ENCODE measurements at regions not wholly inside any gene's neighbourhood (a gene's known extent, or its start where the extent isn't known, plus 50 kb on each side); places are given as distances from the start of the nearest gene placed in this dataset.
"Not testable (repeated sequence)": the region's sequence is repeated elsewhere in the genome, so short reads cannot be mapped to it uniquely, and the experiment has no call there.

DNA sequence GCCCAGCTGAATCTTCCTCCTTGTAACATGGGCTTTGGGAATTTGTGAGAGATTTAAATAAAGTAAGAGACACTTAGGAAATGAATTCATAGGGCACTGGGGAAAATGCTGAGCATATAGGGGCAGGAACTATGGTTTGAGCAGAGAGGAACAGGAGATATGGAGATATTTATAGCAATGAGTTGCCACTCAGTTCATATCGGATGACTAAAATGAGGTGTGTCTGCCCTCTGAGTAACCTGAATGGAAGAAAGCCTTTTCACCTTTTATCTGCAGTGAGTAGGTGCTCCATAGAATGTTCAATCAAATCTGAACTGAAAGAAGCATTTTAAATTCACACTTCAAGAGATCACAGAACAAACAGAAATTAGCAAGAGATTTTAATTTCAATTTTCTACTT is 105.7 kb downstream of the CEP44 start:
- WGBS, result 71% methylated on average over 1 of the region's 1 CpG
- no peak overlapping the region for H3K27ac ChIP-seq (ENCODE audit: low read depth in 1 of 2, low read length in 1 of 2)
- no peak overlapping the region for H3K4me3 ChIP-seq (ENCODE audit: low read length in 2 of 2)
- H3K9me3 ChIP-seq (ENCODE audit: control insufficient read depth in 2 of 2, insufficient read depth in 1 of 2, low read length in 1 of 2), result no peaks in the 10 kb centered on the region
- H3K36me3 ChIP-seq (ENCODE audit: control insufficient read depth in 2 of 2, insufficient read depth in 2 of 2, low read length in 1 of 2), result no peaks in the 10 kb centered on the region
- H3K4me1 ChIP-seq (ENCODE audit: control insufficient read depth in 2 of 2, insufficient read depth in 2 of 2, low read length in 2 of 2), result no peaks in the 10 kb centered on the region
- no peaks in the 10 kb centered on the region for H3K27me3 ChIP-seq (ENCODE audit: control insufficient read depth in 2 of 2, insufficient read depth in 1 of 2, low read length in 1 of 2)
- DNase-seq (ENCODE audit: low read depth in 6 of 9, low spot score in 9 of 9), result no peak

DNA sequence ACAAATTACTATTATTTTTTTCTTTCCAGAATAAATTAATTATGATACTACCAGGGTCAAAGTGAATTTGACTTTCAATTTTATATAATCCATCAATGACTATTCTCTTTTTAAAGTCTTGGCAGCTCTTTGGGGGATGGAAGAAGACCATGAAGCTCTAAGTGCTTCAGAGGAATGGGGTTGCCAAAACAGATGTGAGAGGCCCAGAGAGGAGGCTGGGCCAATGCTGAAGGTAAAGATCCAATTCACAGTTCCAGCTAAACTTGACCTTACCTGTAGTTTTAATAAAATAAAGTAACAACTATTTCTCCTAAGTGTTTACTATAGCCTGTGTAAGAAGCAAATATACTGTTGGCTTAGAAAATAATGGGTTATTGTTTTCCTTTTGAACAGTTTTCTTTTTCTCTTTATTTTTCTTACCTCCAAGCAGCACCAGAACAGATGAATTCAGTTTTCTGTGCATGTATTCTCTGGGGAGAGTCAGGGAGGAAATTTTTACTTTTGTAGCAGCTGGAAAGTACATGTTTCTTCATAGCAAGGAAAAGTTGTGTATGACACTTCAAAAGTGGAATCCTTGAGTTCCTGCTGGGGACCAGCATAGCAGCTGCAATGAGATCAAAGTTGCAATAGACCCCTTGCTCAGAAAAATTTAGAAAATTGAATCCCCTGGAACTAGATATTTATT is 104.9 kb downstream of the CEP44 start:
- no peak for DNase-seq (ENCODE audit: low read depth in 6 of 9, low spot score in 9 of 9)
- H3K9me3 ChIP-seq (ENCODE audit: control insufficient read depth in 2 of 2, insufficient read depth in 1 of 2, low read length in 1 of 2), result no peaks in the 10 kb centered on the region
- H3K36me3 ChIP-seq (ENCODE audit: control insufficient read depth in 2 of 2, insufficient read depth in 2 of 2, low read length in 1 of 2), result no peaks in the 10 kb centered on the region
- H3K27ac ChIP-seq (ENCODE audit: low read depth in 1 of 2, low read length in 1 of 2), result no peak overlapping the region
- H3K27me3 ChIP-seq (ENCODE audit: control insufficient read depth in 2 of 2, insufficient read depth in 1 of 2, low read length in 1 of 2), result no peaks in the 10 kb centered on the region
- H3K4me3 ChIP-seq (ENCODE audit: low read length in 2 of 2), result no peak overlapping the region
- no peaks in the 10 kb centered on the region for H3K4me1 ChIP-seq (ENCODE audit: control insufficient read depth in 2 of 2, insufficient read depth in 2 of 2, low read length in 2 of 2)

- Histone ChIP-seq H3K27ac (ENCODE audit: low read depth in 1 of 2, low read length in 1 of 2) (no peak overlapping the region), H3K4me1 (ENCODE audit: control insufficient read depth in 2 of 2, insufficient read depth in 2 of 2, low read length in 2 of 2) (no peaks in the 10 kb centered on the region), H3K9me3 (ENCODE audit: control insufficient read depth in 2 of 2, insufficient read depth in 1 of 2, low read length in 1 of 2) (no peaks in the 10 kb centered on the region), H3K4me3 (ENCODE audit: low read length in 2 of 2) (no peak overlapping the region), H3K36me3 (ENCODE audit: control insufficient read depth in 2 of 2, insufficient read depth in 2 of 2, low read length in 1 of 2) (no peaks in the 10 kb centered on the region), H3K27me3 (ENCODE audit: control insufficient read depth in 2 of 2, insufficient read depth in 1 of 2, low read length in 1 of 2) (no peaks in the 10 kb centered on the region)
- 95% methylated on average over 3 of the region's 3 CpGs for WGBS
- DNase-seq (ENCODE audit: low read depth in 6 of 9, low spot score in 9 of 9), result no peak
Measured at GRCh38 chr4:174387721-174388120, 104.0 kb downstream of the CEP44 start.

- H3K4me1 ChIP-seq (ENCODE audit: control insufficient read depth in 2 of 2, insufficient read depth in 2 of 2, low read length in 2 of 2), result no peaks in the 10 kb centered on the region
- no peaks in the 10 kb centered on the region for H3K36me3 ChIP-seq (ENCODE audit: control insufficient read depth in 2 of 2, insufficient read depth in 2 of 2, low read length in 1 of 2)
- H3K27me3 ChIP-seq (ENCODE audit: control insufficient read depth in 2 of 2, insufficient read depth in 1 of 2, low read length in 1 of 2), result no peaks in the 10 kb centered on the region
- no peak overlapping the region for H3K27ac ChIP-seq (ENCODE audit: low read depth in 1 of 2, low read length in 1 of 2)
- no peak for DNase-seq (ENCODE audit: low read depth in 6 of 9, low spot score in 9 of 9)
- no peak overlapping the region for H3K4me3 ChIP-seq (ENCODE audit: low read length in 2 of 2)
- WGBS, result 88% methylated on average over 2 of the region's 2 CpGs
- H3K9me3 ChIP-seq (ENCODE audit: control insufficient read depth in 2 of 2, insufficient read depth in 1 of 2, low read length in 1 of 2), result no peaks in the 10 kb centered on the region
Measured at GRCh38 chr4:174387143-174387542, 103.4 kb downstream of the CEP44 start.

DNA sequence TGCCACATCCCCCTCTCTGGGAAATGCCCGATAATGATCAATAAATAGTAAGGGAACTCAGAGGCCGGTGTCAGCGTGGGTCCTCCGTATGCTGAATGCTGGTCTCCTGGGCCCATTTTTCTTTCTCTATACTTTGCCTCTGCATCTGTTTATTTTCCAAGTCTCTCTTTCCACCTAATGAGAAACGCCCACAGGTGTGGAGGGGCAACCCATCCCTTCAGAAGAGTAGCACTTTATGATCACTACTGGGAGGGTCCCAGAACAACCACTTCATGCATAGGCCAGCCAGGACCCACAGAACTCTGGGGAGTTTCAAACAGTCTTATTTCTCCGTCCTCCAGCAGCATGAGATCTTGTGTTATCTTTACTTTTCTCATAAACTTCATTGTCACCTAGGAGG is 100.1 kb downstream of the CEP44 start:
- Histone ChIP-seq H3K4me1 (ENCODE audit: control insufficient read depth in 2 of 2, insufficient read depth in 2 of 2, low read length in 2 of 2) (no peaks in the 10 kb centered on the region), H3K27me3 (ENCODE audit: control insufficient read depth in 2 of 2, insufficient read depth in 1 of 2, low read length in 1 of 2) (no peaks in the 10 kb centered on the region), H3K9me3 (ENCODE audit: control insufficient read depth in 2 of 2, insufficient read depth in 1 of 2, low read length in 1 of 2) (no peaks in the 10 kb centered on the region), H3K4me3 (ENCODE audit: low read length in 2 of 2) (no peak overlapping the region), H3K36me3 (ENCODE audit: control insufficient read depth in 2 of 2, insufficient read depth in 2 of 2, low read length in 1 of 2) (no peaks in the 10 kb centered on the region), H3K27ac (ENCODE audit: low read depth in 1 of 2, low read length in 1 of 2) (no peak overlapping the region)
- WGBS, result 95% methylated on average over 6 of the region's 6 CpGs
- DNase-seq (ENCODE audit: low read depth in 6 of 9, low spot score in 9 of 9), result no peak

GRCh38 chr4:174382938-174383605 is 99.4 kb downstream of the CEP44 start:
- not testable (repeated sequence) for H3K27me3 ChIP-seq (ENCODE audit: control insufficient read depth in 2 of 2, insufficient read depth in 1 of 2, low read length in 1 of 2); H3K4me1 ChIP-seq (ENCODE audit: control insufficient read depth in 2 of 2, insufficient read depth in 2 of 2, low read length in 2 of 2); H3K4me3 ChIP-seq (ENCODE audit: low read length in 2 of 2); DNase-seq (ENCODE audit: low read depth in 6 of 9, low spot score in 9 of 9); H3K27ac ChIP-seq (ENCODE audit: low read depth in 1 of 2, low read length in 1 of 2); H3K9me3 ChIP-seq (ENCODE audit: control insufficient read depth in 2 of 2, insufficient read depth in 1 of 2, low read length in 1 of 2); H3K36me3 ChIP-seq (ENCODE audit: control insufficient read depth in 2 of 2, insufficient read depth in 2 of 2, low read length in 1 of 2)
- WGBS, result 30% methylated on average over 6 of the region's 6 CpGs
